ENCODE measurements at regions not wholly inside any gene's neighbourhood (a gene's known extent, or its start where the extent isn't known, plus 50 kb on each side); places are given as distances from the start of the nearest gene placed in this dataset.
"Not testable (repeated sequence)": the region's sequence is repeated elsewhere in the genome, so short reads cannot be mapped to it uniquely, and the experiment has no call there.

DNA sequence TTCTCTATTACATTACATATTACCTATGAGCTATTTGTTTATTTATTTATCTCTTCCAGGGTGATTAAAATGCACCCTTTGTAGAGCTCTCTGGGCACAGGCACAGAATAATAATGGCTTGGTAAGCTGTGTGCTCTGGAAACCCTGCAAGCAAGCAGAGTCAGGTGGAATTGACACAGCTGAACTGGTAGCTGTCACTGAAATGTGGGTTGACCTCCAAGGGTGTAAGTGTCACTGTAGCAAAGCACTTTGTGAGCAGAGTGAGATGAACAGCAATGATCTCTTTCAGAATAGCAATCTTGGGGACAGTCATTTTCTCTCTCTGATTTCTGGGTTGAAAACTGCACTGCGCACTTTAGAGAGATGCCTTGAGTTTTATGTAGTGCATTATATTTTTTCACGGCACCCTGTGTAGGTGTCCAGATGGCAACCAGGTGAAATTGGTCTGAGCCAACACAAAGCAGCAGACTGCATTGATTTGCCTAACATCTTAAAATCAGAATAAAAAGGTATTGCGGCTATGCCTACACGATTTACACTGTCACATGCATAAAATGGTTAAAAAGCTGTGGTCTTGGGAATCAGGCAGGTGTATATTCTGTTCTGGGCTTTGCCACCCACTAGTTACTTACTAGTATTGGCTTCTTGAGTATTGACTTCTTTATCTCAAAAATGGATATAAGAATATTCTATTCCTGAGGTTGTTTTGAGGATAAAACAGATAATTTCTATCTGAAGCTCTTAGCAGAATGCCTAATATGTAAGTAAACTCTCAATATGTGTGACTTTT is 450.3 kb downstream of the RAPGEF2 start:
- DNase-seq: no peak

DNA sequence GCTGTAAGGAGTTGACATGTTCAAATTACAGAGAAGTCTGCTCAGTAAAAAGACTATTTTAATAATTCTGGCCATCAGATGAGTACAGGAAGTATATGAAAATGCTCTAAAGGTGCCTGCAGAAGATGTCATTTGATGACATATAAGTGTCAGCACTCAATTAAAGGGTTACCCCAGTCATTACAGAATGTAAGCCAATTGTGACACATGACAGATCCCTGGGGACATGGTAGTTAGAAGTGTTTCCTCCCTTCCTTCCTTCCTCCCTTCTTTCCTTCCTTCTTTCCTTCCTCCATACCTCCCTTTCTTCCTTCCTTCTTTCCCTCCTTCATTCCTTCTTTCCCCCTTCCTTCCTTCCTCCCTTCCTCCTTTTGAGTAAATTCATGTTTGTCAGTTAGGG is 453.0 kb downstream of the RAPGEF2 start:
- no peak for DNase-seq

DNA sequence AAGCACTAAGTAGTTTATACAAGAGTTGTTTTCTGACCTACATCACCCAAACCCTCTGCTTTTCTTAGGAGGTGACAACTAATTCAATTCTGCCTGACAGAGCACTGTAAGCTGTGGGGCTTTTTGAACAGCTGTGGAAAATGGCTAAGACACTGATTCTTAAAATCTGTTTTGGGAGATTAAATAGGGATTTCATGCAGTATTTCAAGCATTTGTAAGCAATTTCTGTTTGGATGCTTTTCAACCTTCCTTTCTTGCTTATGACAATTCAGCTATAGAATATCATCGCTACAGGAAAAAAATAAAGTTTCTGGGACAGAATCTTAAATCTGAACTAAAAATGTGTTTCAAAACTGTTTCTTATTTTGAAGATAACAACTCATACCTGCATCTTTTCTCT is 459.5 kb downstream of the RAPGEF2 start:
- no peak for DNase-seq

- DNase-seq: no peak
These were observed 460.4 kb downstream of the RAPGEF2 start for GRCh38 chr4:159563257-159563656.

GRCh38 chr4:159564615-159565014 is 461.7 kb downstream of the RAPGEF2 start:
- DNase-seq: no peak

- no peak for DNase-seq
These were observed 463.9 kb downstream of the RAPGEF2 start for GRCh38 chr4:159566786-159567185.

GRCh38 chr4:159577241-159577640 is 474.4 kb downstream of the RAPGEF2 start:
- no peak for DNase-seq

GRCh38 chr4:159582685-159583084 is 479.8 kb downstream of the RAPGEF2 start:
- no peak for DNase-seq

GRCh38 chr4:159592898-159593556 is 490.1 kb downstream of the RAPGEF2 start:
- no peak for DNase-seq

GRCh38 chr4:159593681-159594080 is 490.8 kb downstream of the RAPGEF2 start:
- DNase-seq: no peak

- no peak for DNase-seq
These were observed 491.7 kb downstream of the RAPGEF2 start for GRCh38 chr4:159594576-159594975.

DNA sequence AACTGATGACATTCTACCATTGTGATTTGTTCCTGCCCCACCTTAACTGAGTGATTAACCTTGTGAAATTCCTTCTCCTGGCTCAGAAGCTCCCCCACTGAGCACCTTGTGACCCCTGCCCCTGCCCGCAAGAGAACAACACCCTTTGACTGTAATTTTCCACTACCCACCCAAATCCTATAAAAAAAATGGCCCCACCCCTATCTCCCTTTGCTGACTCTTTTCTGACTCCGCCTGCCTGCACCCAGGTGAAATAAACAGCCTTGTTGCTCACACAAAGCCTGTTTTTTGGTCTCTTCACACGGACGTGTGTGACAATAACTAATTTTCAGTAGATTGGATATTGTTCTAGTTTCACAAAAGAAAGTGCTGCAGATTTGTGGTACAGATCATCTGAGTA is 492.2 kb downstream of the RAPGEF2 start:
- DNase-seq: not testable (repeated sequence)

DNA sequence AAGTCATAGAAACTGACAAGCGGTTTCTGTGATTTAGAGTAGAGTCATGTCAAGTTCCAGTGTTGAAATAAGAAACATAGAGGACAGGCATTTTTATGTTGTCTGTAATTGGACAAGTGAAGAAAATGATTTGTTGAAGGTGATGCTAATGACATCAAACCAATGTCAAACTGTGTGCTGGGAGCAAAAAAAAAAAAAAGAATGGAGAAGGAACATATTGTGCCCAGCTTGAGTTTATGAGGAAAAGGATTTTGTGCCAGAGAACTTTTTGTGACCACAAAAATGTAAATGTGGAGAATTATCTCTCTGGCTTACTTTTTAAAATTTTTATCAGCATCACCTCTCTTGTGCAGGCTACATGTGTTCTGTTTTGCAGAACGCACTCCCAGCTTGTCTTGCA is 495.7 kb downstream of the RAPGEF2 start:
- DNase-seq: no peak

GRCh38 chr4:159600061-159600460 is 497.2 kb downstream of the RAPGEF2 start:
- DNase-seq: no peak

GRCh38 chr4:159604781-159605180 is 501.9 kb downstream of the RAPGEF2 start:
- no peak for DNase-seq

DNA sequence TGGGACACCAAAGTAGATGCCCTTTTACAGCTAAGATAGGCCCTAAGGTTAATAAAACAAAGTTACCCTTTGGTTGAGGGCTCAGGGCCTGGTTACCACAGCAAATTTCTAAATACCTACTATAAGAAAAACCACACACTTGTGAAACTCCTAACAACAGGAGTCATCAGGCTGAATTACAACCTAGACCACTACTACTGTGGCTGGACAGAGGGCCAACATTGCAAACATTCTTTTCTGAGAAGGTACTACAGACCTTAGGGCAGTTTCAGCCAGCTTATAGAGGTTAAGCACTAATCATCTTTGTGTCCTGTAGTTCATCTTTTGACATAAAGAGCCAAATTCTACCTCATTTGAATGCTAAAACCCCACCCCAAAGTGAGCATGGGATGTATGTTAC is 504.0 kb downstream of the RAPGEF2 start:
- no peak for DNase-seq

DNA sequence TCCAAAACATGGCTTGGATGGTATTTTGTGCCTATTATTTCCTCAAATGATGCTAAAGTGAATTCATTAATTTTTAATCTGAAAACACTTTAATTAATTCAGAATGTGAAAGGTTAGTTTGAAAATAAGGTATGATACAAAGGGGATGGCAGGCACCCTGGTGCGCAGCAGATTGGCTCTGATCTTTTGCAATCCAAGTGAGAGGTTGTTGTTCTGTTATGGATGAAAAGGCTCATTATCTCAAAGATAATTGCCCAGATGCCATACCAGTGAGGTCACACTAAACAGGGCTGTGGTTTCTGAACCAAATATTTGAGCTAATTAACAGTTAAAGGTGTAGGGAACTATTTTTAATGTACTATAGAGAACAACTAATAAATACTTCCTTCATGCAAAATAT is 504.9 kb downstream of the RAPGEF2 start:
- DNase-seq: no peak

GRCh38 chr4:159608436-159608835 is 505.6 kb downstream of the RAPGEF2 start:
- no peak for DNase-seq

GRCh38 chr4:159632031-159632430 is 529.2 kb downstream of the RAPGEF2 start:
- no peak for DNase-seq

DNA sequence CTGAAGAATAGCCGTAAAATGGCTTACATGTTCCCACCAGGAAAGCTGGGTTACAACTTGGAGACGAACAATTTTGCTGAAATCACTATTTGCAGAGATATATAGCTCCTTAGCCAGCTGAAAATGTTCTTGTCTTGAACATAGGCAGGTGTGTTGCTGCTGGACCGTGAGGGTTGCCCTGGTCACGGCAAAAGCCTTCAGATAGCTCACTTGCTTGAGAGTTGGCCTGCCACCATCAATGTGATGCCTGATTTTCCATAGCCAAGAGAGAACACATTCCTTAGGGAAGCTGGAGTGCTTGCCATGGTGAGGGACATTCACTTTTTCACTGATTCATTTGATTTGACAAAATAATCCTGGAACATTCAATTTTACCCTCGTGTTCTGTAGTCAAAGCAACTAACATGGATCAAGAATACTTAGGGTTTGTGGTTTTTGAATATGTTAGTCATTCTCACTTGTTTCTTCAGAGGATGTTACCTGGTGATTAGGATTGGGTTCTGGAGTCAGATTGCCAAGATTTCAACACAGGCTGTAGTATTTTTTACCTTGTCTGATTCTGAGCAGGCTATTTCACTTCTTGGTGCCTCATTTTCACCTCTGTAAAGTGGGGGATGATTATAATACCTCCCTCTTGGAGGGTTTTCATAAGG is 536.9 kb downstream of the RAPGEF2 start:
- no peak for DNase-seq

DNA sequence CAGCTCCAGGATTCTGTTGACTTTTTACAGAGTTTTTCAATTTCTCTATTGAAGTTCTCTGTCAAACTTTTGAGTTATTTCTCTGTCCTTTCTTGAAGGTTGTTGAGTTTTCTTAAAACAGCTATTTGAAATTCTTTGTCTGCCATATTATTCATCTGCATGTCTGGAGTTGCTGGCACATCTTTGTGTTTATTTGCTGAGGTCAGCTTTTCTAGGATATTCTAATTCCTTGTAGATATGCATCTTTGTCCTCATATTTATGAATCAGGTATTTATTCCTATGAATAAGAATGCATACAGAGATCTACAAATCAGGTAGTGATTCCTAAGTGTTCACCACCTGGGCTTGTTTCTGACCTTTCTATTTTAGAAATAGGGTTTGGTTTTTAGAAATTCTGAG is 546.4 kb downstream of the RAPGEF2 start:
- DNase-seq: no peak

DNA sequence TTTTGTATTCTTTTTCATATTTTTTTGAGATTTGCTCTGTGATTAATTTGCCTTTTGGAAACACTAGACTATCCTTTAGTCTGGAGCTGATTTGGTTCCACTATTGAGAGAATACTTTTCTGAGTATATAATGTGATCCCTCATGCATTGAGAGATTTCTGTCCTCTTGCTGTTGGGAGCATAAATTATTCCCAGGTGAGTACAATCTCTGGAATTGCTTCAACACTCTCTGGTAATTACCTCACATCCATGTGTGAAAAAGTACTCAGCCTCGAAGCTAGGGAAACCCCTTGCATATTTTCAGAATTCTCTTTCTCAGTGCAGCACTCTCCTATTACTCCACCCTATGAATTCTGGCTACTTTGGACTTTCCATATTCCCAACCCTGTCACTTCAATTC is 550.0 kb downstream of the RAPGEF2 start:
- DNase-seq: no peak

DNA sequence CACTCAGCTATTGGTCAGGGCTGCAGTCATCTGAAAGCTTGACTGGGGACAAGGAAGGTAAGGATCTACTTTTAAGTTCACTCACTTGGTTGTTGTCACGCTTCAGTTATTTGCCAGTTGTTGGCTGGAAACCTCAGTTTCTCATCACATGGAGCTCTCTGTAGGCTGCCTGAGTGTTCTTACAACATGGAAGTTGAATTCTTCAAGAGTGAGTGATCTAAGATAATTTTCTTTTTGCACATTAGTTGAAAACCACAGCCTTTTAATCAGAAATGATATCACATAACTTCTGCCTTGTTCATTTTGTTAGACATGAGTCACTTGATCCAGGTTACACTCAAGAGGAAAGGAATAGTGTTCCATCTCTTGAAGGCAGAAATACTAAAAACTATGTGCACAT is 552.7 kb downstream of the RAPGEF2 start:
- no peak for DNase-seq

DNA sequence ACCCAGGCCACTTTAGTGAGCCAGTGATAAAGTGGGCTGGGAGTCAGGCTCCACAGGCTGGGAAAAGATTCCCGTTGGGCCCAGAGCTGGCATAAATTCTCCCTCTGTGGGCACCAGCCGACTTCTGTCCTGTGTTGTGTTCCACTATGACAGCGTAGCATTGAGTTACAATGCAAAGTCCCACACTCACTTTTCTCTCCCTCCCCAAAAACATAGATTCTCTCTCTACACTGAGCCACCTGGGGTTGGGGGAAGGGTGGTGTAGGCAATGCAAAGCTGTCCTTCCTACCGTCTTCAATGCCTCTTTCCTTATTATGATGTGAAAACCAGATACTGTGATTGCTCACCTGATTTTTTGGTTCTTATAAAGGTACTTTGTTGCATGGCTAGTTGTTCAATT is 566.2 kb downstream of the RAPGEF2 start:
- DNase-seq: no peak

Data from CD4-positive, alpha-beta T cell treated with Interleukin-10 for 1 hour (primary cell).